Endothelial cell (in vitro differentiated cells): ENCODE measurements at regions not wholly inside any gene's neighbourhood (a gene's known extent, or its start where the extent isn't known, plus 50 kb on each side); places are given as distances from the start of the nearest gene placed in this dataset.

Experiments
- DNase-seq: peaks from one replicate; pipeline ENCODE4 v3.0.0; 2021; ENCODE audit warnings: low spot score
- H3K27ac Mint-ChIP-seq: one replicate; pipeline ENCODE4 v1.8.0; 2021; ENCODE audit warnings: mixed read lengths, inconsistent platforms; ENCODE audit not compliant: unreplicated experiment
- H3K27me3 Mint-ChIP-seq: one replicate; pipeline ENCODE4 v1.8.0; 2021; ENCODE audit warnings: mild to moderate bottlenecking, moderate library complexity, mixed read lengths, inconsistent platforms; ENCODE audit not compliant: unreplicated experiment
- H3K36me3 Mint-ChIP-seq: one replicate; pipeline ENCODE4 v1.8.0; 2021; ENCODE audit warnings: mild to moderate bottlenecking, low read depth, mixed read lengths, inconsistent platforms; ENCODE audit not compliant: unreplicated experiment
- H3K4me1 Mint-ChIP-seq: one replicate; pipeline ENCODE4 v1.8.0; 2021; ENCODE audit warnings: mild to moderate bottlenecking, mixed read lengths, inconsistent platforms; ENCODE audit not compliant: unreplicated experiment
- H3K4me3 Mint-ChIP-seq: one replicate; pipeline ENCODE4 v1.8.0; 2021; ENCODE audit warnings: mild to moderate bottlenecking, mixed read lengths, inconsistent platforms; ENCODE audit not compliant: unreplicated experiment
- H3K9me3 Mint-ChIP-seq: one replicate; pipeline ENCODE4 v1.8.0; 2021; ENCODE audit warnings: mixed read lengths, inconsistent platforms; ENCODE audit not compliant: unreplicated experiment
- TF ChIP-seq, protein P1 (sequence below): fragments of 200-600 bp; sonication (generic); IDR thresholded peaks from one replicate; pipeline ENCODE4 v1.5.0; 2021; ENCODE audit warnings: antibody characterized with exemption; ENCODE audit not compliant: unreplicated experiment

DNA sequence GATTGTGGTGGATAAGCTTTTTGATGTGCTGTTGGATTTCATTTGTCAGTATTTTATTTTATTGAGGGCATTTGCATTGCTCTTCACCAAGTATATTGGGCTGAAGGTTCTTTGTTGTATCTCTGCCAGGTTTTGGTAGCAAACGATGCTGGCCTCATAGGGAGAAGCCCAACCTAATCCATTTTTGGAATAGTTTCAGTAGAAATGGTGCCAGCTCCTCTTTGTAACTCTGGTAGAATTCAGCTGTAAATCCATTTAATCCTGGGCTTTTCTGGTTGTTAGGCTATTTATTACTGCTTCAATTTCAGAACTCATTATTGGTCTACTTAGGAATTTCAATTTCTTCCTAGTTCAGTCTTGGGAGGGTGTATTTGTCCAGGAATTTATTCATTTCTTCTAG lies 309.8 kb upstream of the SETBP1 start:
- no peaks in the 10 kb centered on the region for H3K4me1 Mint-ChIP-seq
- no peak overlapping the region for H3K4me3 Mint-ChIP-seq
- DNase-seq = no peak
- H3K27me3 Mint-ChIP-seq = no peaks in the 10 kb centered on the region
- peaks cover 5% of the 10 kb centered on the region for H3K36me3 Mint-ChIP-seq
- TF ChIP-seq, protein P1, sequence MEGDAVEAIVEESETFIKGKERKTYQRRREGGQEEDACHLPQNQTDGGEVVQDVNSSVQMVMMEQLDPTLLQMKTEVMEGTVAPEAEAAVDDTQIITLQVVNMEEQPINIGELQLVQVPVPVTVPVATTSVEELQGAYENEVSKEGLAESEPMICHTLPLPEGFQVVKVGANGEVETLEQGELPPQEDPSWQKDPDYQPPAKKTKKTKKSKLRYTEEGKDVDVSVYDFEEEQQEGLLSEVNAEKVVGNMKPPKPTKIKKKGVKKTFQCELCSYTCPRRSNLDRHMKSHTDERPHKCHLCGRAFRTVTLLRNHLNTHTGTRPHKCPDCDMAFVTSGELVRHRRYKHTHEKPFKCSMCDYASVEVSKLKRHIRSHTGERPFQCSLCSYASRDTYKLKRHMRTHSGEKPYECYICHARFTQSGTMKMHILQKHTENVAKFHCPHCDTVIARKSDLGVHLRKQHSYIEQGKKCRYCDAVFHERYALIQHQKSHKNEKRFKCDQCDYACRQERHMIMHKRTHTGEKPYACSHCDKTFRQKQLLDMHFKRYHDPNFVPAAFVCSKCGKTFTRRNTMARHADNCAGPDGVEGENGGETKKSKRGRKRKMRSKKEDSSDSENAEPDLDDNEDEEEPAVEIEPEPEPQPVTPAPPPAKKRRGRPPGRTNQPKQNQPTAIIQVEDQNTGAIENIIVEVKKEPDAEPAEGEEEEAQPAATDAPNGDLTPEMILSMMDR = no peak
- H3K27ac Mint-ChIP-seq = no peak overlapping the region
- no peaks in the 10 kb centered on the region for H3K9me3 Mint-ChIP-seq

DNA sequence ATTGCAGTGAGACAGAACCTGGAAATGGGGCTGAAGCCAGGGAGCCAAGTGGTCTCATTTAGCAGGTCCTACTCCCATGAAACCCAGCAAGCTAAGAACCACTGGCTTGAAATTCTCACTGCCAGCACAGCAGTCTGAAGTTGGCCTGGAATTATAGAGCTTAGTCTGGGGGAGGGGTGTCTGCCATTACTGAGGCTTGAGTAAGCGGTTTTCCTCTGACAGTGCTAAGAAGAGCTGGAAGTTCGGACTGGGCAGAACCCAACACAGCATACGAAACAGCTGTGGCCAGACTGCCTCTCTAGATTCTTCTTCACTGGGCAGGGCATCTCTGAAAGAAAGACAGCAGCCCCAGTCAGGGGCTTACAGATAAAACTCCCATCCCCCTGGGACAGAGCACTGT lies 305.7 kb upstream of the SETBP1 start:
- Mint-ChIP-seq H3K27ac (no peak overlapping the region), H3K4me3 (no peak overlapping the region), H3K27me3 (no peaks in the 10 kb centered on the region), H3K9me3 (no peaks in the 10 kb centered on the region), H3K4me1 (peaks cover 4% of the 10 kb centered on the region), H3K36me3 (no peaks in the 10 kb centered on the region)
- TF ChIP-seq, protein P1 = no peak
- no peak for DNase-seq

DNA sequence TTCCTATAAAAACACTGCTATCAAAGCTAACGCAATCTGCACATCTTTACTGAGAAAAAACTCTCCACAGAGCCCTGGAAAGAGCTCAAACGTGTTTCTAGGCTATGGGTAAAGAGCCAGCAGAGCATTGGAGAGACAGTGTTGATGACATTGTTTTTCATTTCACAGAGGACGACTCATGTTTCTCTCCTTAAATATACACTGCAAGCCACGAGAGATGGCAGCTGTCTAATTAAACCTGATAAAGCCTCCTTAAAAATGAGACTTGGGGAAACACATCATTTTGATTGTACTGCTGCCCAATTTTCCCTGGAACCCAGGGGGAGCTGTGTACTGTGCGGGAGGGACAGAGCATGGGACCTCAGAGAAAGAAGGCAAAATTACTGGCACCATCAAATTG lies 294.3 kb upstream of the SETBP1 start:
- Mint-ChIP-seq H3K27ac (no peak overlapping the region), H3K4me3 (no peak overlapping the region), H3K4me1 (no peaks in the 10 kb centered on the region), H3K27me3 (no peaks in the 10 kb centered on the region), H3K36me3 (no peaks in the 10 kb centered on the region), H3K9me3 (no peaks in the 10 kb centered on the region)
- TF ChIP-seq, protein P1 = no peak
- DNase-seq = no peak

DNA sequence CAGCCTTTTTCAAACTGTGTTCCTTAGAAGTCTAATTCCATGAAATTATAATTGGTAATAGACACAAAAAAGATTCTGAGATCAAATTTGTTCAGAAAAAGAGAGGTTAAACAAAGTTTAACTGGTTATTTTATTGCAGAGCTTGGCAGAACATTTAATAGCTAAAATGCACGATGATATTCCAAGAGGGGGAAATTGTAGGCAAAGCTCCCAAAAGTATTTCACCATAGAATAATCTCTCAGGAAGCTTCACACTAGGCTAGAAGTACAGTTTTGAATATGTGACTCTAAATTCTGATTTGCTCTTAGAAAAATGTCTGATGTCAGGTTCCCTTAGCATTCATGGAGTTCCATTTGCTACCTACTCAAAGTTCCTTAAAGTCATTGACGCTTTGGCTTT lies 292.4 kb upstream of the SETBP1 start:
- no peaks in the 10 kb centered on the region for H3K27me3 Mint-ChIP-seq
- TF ChIP-seq, protein P1 = no peak
- no peaks in the 10 kb centered on the region for H3K4me1 Mint-ChIP-seq
- no peak overlapping the region for H3K4me3 Mint-ChIP-seq
- no peaks in the 10 kb centered on the region for H3K9me3 Mint-ChIP-seq
- H3K36me3 Mint-ChIP-seq = no peaks in the 10 kb centered on the region
- no peak overlapping the region for H3K27ac Mint-ChIP-seq
- DNase-seq = no peak

- Mint-ChIP-seq H3K27ac (no peak overlapping the region), H3K4me3 (no peak overlapping the region), H3K9me3 (no peaks in the 10 kb centered on the region)
Observed at GRCh38 chr18:44392933-44393332, 287.8 kb upstream of the SETBP1 start.

More at GRCh38 chr18:44392933-44393332, 287.8 kb upstream of the SETBP1 start:
- no peaks in the 10 kb centered on the region for H3K36me3 Mint-ChIP-seq
- DNase-seq = no peak
- no peaks in the 10 kb centered on the region for H3K4me1 Mint-ChIP-seq
- TF ChIP-seq, protein P1 = no peak
- no peaks in the 10 kb centered on the region for H3K27me3 Mint-ChIP-seq
